HepG2 (cell line): ENCODE measurements at regions not wholly inside any gene's neighbourhood (a gene's known extent, or its start where the extent isn't known, plus 50 kb on each side); places are given as distances from the start of the nearest gene placed in this dataset.

Experiments used
- ATAC-seq: fragments of 200-7000 bp; cut with Tn5 transposase; 3 replicates; pipeline ENCODE4 v1.9.1; 2020; ENCODE audit warnings: mild to moderate bottlenecking, moderate library complexity
- BruUV-seq: library from RNA; stranded (reverse); fragments of 400-500 nt; replicated peaks from 2 replicates; lab custom pipeline; 2021; lab: Mats Ljungman, UMichigan
- CTCF ChIA-PET: fragments of 300-600 bp; formaldehyde crosslinking; extraction: SDS; loops from one replicate; lab custom pipeline; 2021; ENCODE audit warnings: low total read pairs, inconsistent platforms, low intra/inter-chr PET ratio; lab: Yijun Ruan, JAX
- POLR2A ChIA-PET: fragments of 350-600 bp; sonication (Branson Sonifier 250); formaldehyde crosslinking; loops from one replicate; lab custom pipeline; 2020; ENCODE audit warnings: antibody characterized with exemption, inconsistent platforms; lab: Yijun Ruan, JAX
- DNase-seq: peaks from one replicate; pipeline ENCODE4 v3.0.0-alpha.2; 2015; ENCODE audit warnings: low spot score
- FAIRE-seq: peaks from 3 replicates; lab custom pipeline; 2011; peaks lifted over from hg19 to GRCh38; lab: Jason Lieb, UNC
- H2AFZ ChIP-seq: one replicate; pipeline ENCODE4 v1.6.1; 2011; ENCODE audit warnings: low read length, inconsistent platforms
- H3K27ac ChIP-seq: fragments of 300-600 bp; 3 replicates; pipeline ENCODE4 v1.8.0; 2011; ENCODE audit warnings: mixed run types, mild to moderate bottlenecking, mixed read lengths, low read length, inconsistent platforms; ENCODE audit not compliant: insufficient read depth; ENCODE audit errors: extremely low read length
- H3K27me3 ChIP-seq, 2 experiments: fragments of 200-600 bp in 1 of 2; 2 replicates in 1 of 2; 3 replicates in 1 of 2; pipeline versions ENCODE4 v1.6.0 to v1.8.0; 2011; ENCODE audit warnings: low read length in 2 of 2, mild to moderate bottlenecking in 2 of 2, moderate library complexity in 2 of 2, inconsistent platforms in 1 of 2; ENCODE audit not compliant: insufficient read depth in 2 of 2, control insufficient read depth in 1 of 2
- H3K36me3 ChIP-seq, 2 experiments: fragments of 200-600 bp in 1 of 2; replicated peaks in 1 of 2; 2 replicates in 1 of 2; 3 replicates in 1 of 2; pipeline versions ENCODE4 v1.5.1 to v1.8.0; 2011; ENCODE audit warnings: low read length in 2 of 2, inconsistent platforms in 1 of 2; ENCODE audit not compliant: insufficient read depth in 2 of 2, control insufficient read depth in 1 of 2
- H3K4me1 ChIP-seq: 2 replicates; pipeline ENCODE4 v1.5.1; 2012; ENCODE audit warnings: low read length, inconsistent platforms; ENCODE audit not compliant: insufficient read depth
- H3K4me2 ChIP-seq: 2 replicates; pipeline ENCODE4 v1.6.0; 2011; ENCODE audit warnings: low read depth, low read length, inconsistent platforms
- H3K4me3 ChIP-seq, 3 experiments: fragments of 200-600 bp in 1 of 3; sonication (generic), shearing (Covaris generic) in 1 of 3; replicated peaks in 1 of 3; 2 replicates each; pipeline ENCODE4 v1.5.1; 2011 to 2016; ENCODE audit warnings: low read length in 3 of 3, inconsistent platforms in 2 of 3, low read depth in 2 of 3, mild to moderate bottlenecking in 2 of 3, control low read depth in 1 of 3, mixed read lengths in 1 of 3; ENCODE audit not compliant: insufficient read depth in 1 of 3
- H3K79me2 ChIP-seq: one replicate; pipeline ENCODE4 v1.6.1; 2011; ENCODE audit warnings: low read length, inconsistent platforms; ENCODE audit not compliant: insufficient read depth
- H3K9ac ChIP-seq: 2 replicates; pipeline ENCODE4 v1.6.0; 2011; ENCODE audit warnings: mild to moderate bottlenecking, low read depth, low read length, inconsistent platforms; ENCODE audit not compliant: insufficient read depth
- H3K9me3 ChIP-seq: 2 replicates; pipeline ENCODE4 v1.5.1; 2012; ENCODE audit warnings: mild to moderate bottlenecking, low read length
- H4K20me1 ChIP-seq: 2 replicates; pipeline ENCODE4 v1.6.0; 2011; ENCODE audit warnings: inconsistent platforms, mild to moderate bottlenecking, low read length, moderate library complexity; ENCODE audit not compliant: insufficient read depth
- GTF2F1 ChIP-seq: fragments of 150-350 bp; IDR thresholded peaks from 2 replicates; pipeline ENCODE4 v1.6.1; 2014; ENCODE audit warnings: low read length
- KAT8 ChIP-seq: IDR thresholded peaks from 2 replicates; pipeline ENCODE4 v1.6.1; 2016; ENCODE audit warnings: missing genetic modification reagents, missing compliant biosample characterization
- NCOA1 ChIP-seq: sonication (generic); formaldehyde crosslinking; IDR thresholded peaks from 2 replicates; pipeline ENCODE4 v1.9.0; 2021; ENCODE audit warnings: missing genetic modification reagents
- PRDM10 ChIP-seq: sonication (generic); formaldehyde crosslinking; IDR thresholded peaks from 2 replicates; pipeline ENCODE4 v1.4.0; 2020; ENCODE audit warnings: low read depth, missing genetic modification reagents
- RBAK ChIP-seq: sonication (generic); formaldehyde crosslinking; IDR thresholded peaks from 2 replicates; pipeline ENCODE4 v1.5.1; 2020; ENCODE audit warnings: mild to moderate bottlenecking, missing genetic modification reagents
- SAP130 ChIP-seq: IDR thresholded peaks from 2 replicates; pipeline ENCODE4 v1.6.1; 2016; ENCODE audit warnings: low read depth
- SATB2 ChIP-seq: sonication (generic); formaldehyde crosslinking; IDR thresholded peaks from 2 replicates; pipeline ENCODE4 v1.5.0; 2020; ENCODE audit warnings: missing genetic modification reagents
- ZNF816 ChIP-seq: sonication (generic); formaldehyde crosslinking; IDR thresholded peaks from 2 replicates; pipeline ENCODE4 v1.8.0; 2022; ENCODE audit warnings: missing genetic modification reagents, mild to moderate bottlenecking, borderline replicate concordance
- ZSCAN9 ChIP-seq: IDR thresholded peaks from 2 replicates; pipeline ENCODE4 v1.6.1; 2016; ENCODE audit warnings: borderline replicate concordance
- WGBS: methylation state at CpG from one replicate; pipeline ENCODE4 v1.1.6; 2017; ENCODE audit warnings: low lambda C conversion rate; 5-methylcytosine and 5-hydroxymethylcytosine counted together
- in situ Hi-C: cut with HindIII; loops from 2 replicates; pipeline ENCODE4 v1.10.0; 2017; ENCODE audit warnings: low pct_unique_long_range_greater_than_20kb; ENCODE audit not compliant: extremely low pct_ligation_motif_present
- intact Hi-C: fragments of 100-400 bp; cut with micrococcal nuclease; formaldehyde crosslinking; loops from one replicate; pipeline ENCODE4 v1.10.0; 2022; ENCODE audit not compliant: unreplicated experiment
- TF ChIP-seq, protein P1 (sequence below): sonication (generic); formaldehyde crosslinking; IDR thresholded peaks from 2 replicates; pipeline ENCODE4 v1.5.1; 2020; ENCODE audit warnings: mild to moderate bottlenecking, missing genetic modification reagents

DNA sequence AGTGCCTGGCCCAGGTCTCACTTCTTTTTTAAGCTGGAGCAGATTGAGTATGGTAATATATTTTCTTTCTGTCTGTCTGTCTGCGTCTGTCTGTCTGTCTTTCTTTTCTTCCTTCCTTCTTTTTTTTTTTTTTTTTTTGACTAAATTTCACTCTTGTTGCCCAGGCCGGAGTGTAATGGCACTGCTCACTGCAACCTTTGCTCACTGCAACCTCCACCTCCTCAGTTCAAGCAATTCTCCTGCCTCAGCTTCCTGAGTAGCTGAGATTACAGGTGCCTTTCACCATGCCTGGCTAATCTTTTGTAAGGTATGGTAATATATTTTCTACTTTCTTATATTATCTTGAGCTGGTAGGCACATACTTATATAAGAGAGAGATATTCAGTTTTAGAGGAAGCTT is 196.3 kb upstream of the MARCKS start:
- FAIRE-seq (no peak), ATAC-seq (no peak), DNase-seq (no peak)
- Histone ChIP-seq H3K36me3 (no peaks in the 10 kb centered on the region), H3K27me3 (no peaks in the 10 kb centered on the region), H4K20me1 (no peaks in the 10 kb centered on the region), H3K4me1 (peaks cover 28% of the 10 kb centered on the region), H3K9me3 (no peaks in the 10 kb centered on the region), H3K4me2 (no peak overlapping the region), H3K79me2 (no peaks in the 10 kb centered on the region), H3K4me3 (no peak overlapping the region), H3K9ac (no peak overlapping the region), H3K27ac (no peak overlapping the region), H2AFZ (no peak overlapping the region)
- in situ Hi-C loops (no loop called here), intact Hi-C loops (no loop called here)
- ChIA-PET CTCF (no interaction called here), POLR2A (interaction anchor here (0.7 to 0.9 kb wide), 2 partner anchors 8 to 18 kb away, joined by 3 read pairs; no protein-coding TSS in a partner anchor)
- TF ChIP-seq ZSCAN9 (CRISPR knock-in tag), result no peak
- TF ChIP-seq ZNF816 (CRISPR knock-in tag), result no peak
- BruUV-seq, result no TSS peak
- 92% methylated on average over 2 of the region's 2 CpGs for WGBS

DNA sequence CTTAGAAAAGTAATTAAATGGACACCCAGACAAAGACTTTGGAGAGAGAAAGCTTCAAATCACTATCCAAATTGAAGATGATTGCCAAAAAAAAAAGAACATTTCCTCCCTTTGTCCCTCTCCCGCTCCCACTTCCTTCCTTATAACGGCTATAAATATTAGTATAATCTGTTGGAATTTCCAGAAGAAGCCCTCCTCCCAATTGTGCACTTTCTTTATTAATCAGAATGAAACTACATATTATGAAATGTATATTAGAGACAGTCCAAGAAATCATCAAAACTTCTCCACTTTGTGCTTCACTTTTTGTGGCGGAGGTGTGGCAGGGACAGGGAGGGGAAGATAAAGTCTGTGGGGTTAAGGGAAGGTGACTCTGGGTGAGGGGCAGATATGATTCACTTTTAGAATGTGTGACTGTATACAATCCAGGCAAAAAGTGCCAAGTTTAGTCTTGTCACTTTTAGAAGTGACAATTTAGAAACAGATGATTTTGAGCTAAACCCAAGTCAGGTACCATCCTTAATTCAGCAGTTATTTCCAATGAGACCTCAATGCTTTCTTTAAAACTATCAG is 195.0 kb upstream of the MARCKS start:
- 98% methylated on average over 3 of the region's 3 CpGs for WGBS
- Histone ChIP-seq H3K36me3 (no peaks in the 10 kb centered on the region), H4K20me1 (no peaks in the 10 kb centered on the region), H3K4me2 (no peak overlapping the region), H3K9me3 (no peaks in the 10 kb centered on the region), H3K79me2 (no peaks in the 10 kb centered on the region), H3K4me3 (no peak overlapping the region), H3K9ac (no peak overlapping the region), H2AFZ (no peak overlapping the region), H3K27me3 (no peaks in the 10 kb centered on the region), H3K27ac (no peak overlapping the region), H3K4me1 (peaks cover 28% of the 10 kb centered on the region)
- in situ Hi-C loops (no loop called here), intact Hi-C loops (no loop called here)
- BruUV-seq, result no TSS peak
- ChIA-PET POLR2A (interaction anchor here (1.0 kb wide), 1 partner anchor 20 kb away, joined by 3 read pairs; no protein-coding TSS in a partner anchor), CTCF (no interaction called here)
- ATAC-seq, result no peak
- FAIRE-seq, result no peak
- no peak for DNase-seq
- TF ChIP-seq RBAK (CRISPR knock-in tag) (no peak), GTF2F1 (no peak), SAP130 (CRISPR knock-in tag) (no peak), NCOA1 (CRISPR knock-in tag) (no peak), KAT8 (CRISPR knock-in tag) (no peak), SATB2 (no peak), PRDM10 (CRISPR knock-in tag) (no peak)
- TF ChIP-seq, protein P1, sequence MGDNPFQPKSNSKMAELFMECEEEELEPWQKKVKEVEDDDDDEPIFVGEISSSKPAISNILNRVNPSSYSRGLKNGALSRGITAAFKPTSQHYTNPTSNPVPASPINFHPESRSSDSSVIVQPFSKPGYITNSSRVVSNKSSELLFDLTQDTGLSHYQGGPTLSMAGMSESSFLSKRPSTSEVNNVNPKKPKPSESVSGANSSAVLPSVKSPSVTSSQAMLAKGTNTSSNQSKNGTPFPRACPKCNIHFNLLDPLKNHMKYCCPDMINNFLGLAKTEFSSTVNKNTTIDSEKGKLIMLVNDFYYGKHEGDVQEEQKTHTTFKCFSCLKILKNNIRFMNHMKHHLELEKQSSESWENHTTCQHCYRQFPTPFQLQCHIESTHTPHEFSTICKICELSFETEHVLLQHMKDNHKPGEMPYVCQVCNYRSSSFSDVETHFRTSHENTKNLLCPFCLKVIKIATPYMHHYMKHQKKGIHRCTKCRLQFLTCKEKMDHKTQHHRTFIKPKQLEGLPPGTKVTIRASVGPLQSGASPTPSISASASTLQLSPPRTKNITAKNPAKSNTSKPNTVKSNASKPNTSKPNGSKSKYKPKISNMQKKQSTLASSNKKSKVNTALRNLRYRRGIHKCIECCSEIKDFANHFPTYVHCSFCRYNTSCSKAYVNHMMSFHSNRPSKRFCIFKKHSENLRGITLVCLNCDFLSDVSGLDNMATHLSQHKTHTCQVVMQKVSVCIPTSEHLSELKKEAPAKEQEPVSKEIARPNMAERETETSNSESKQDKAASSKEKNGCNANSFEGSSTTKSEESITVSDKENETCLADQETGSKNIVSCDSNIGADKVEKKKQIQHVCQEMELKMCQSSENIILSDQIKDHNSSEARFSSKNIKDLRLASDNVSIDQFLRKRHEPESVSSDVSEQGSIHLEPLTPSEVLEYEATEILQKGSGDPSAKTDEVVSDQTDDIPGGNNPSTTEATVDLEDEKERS (CRISPR knock-in tag), result no peak
